ENCODE measurements at regions not wholly inside any gene's neighbourhood (a gene's known extent, or its start where the extent isn't known, plus 50 kb on each side); places are given as distances from the start of the nearest gene placed in this dataset.

- FAIRE-seq (no peak), DNase-seq (ENCODE audit: low read depth in 1 of 2, low spot score in 1 of 2) (no peak), ATAC-seq (no peak)
- TF ChIP-seq MAFK (IDR thresholded peaks at IDR 0.05; ENCODE audit: partially characterized antibody): peak; percentile 75
- TF ChIP-seq, protein P1, sequence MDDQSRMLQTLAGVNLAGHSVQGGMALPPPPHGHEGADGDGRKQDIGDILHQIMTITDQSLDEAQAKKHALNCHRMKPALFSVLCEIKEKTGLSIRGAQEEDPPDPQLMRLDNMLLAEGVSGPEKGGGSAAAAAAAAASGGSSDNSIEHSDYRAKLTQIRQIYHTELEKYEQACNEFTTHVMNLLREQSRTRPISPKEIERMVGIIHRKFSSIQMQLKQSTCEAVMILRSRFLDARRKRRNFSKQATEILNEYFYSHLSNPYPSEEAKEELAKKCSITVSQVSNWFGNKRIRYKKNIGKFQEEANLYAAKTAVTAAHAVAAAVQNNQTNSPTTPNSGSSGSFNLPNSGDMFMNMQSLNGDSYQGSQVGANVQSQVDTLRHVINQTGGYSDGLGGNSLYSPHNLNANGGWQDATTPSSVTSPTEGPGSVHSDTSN (IDR thresholded peaks at IDR 0.05): no peak
- TF ChIP-seq FOSL2 (IDR thresholded peaks at IDR 0.05): no peak
- no peak for TF ChIP-seq FOSL2 (CRISPR knock-in tag; IDR thresholded peaks at IDR 0.05)
- TF ChIP-seq HOXB13 (CRISPR knock-in tag; IDR thresholded peaks at IDR 0.05; ENCODE audit: low read depth): no peak
- no peak for TF ChIP-seq ESRRA (IDR thresholded peaks at IDR 0.05; ENCODE audit: borderline replicate concordance, low read length)
- TF ChIP-seq HES2 (IDR thresholded peaks at IDR 0.05): no peak
- no peak overlapping the region for H3K4me3 ChIP-seq
- H3K9me3 ChIP-seq: peaks cover 6% of the 10 kb centered on the region; the same call in 1 of the 3 replicates
- POLR2A ChIA-PET: no interaction called here
- WGBS (ENCODE audit: missing lambda C conversion rate): 25% methylated on average over 1 of the region's 1 CpG
- H3K4me1 ChIP-seq: no peaks in the 10 kb centered on the region
- CTCF ChIA-PET: no interaction called here
- no peak overlapping the region for H3K4me2 ChIP-seq
- H3K27ac ChIP-seq: no peak overlapping the region
Measured at GRCh38 chr2:21429747-21430146, 306.0 kb downstream of the TDRD15 start.

- ATAC-seq (no peak), DNase-seq (ENCODE audit: low read depth in 1 of 2, low spot score in 1 of 2) (no peak), FAIRE-seq (no peak)
- Histone ChIP-seq H3K4me3 (no peak overlapping the region), H3K4me2 (no peak overlapping the region), H3K27ac (no peak overlapping the region), H3K4me1 (no peaks in the 10 kb centered on the region), H3K9me3 (peaks cover 6% of the 10 kb centered on the region; the same call in 1 of the 3 replicates)
- POLR2A ChIA-PET: no interaction called here
- 14% methylated on average over 5 of the region's 5 CpGs for WGBS (ENCODE audit: missing lambda C conversion rate)
- CTCF ChIA-PET: interaction anchor here (1.0 kb wide), 1 partner anchor 10 kb away, joined by 4 read pairs; no protein-coding TSS in a partner anchor
- TF ChIP-seq HOXB13 (CRISPR knock-in tag; IDR thresholded peaks at IDR 0.05; ENCODE audit: low read depth): no peak
- TF ChIP-seq TP53 (CRISPR knock-in tag; IDR thresholded peaks at IDR 0.05): no peak
- TF ChIP-seq ESRRA (IDR thresholded peaks at IDR 0.05; ENCODE audit: borderline replicate concordance, low read length): no peak
- TF ChIP-seq CHD4 (IDR thresholded peaks at IDR 0.05; ENCODE audit: borderline replicate concordance): no peak
- TF ChIP-seq ZNF302 (CRISPR knock-in tag; IDR thresholded peaks at IDR 0.05): no peak
- TF ChIP-seq KDM1A (IDR thresholded peaks at IDR 0.05; ENCODE audit: low read depth): no peak
- TF ChIP-seq PHF8 (IDR thresholded peaks at IDR 0.05; ENCODE audit: borderline replicate concordance, low read depth): no peak
- TF ChIP-seq E2F6 (IDR thresholded peaks at IDR 0.05; ENCODE audit: borderline replicate concordance, low read depth): no peak
- TF ChIP-seq BCL3 (IDR thresholded peaks at IDR 0.05): no peak
- no peak for TF ChIP-seq ZC3H11A (IDR thresholded peaks at IDR 0.05)
- no peak for TF ChIP-seq RARB (CRISPR knock-in tag; IDR thresholded peaks at IDR 0.05)
- no peak for TF ChIP-seq ZSCAN20 (CRISPR knock-in tag; IDR thresholded peaks at IDR 0.05)
- TF ChIP-seq BHLHE40 (IDR thresholded peaks at IDR 0.05; ENCODE audit: low read depth, low read length): no peak
- TF ChIP-seq TFCP2L1 (CRISPR knock-in tag; IDR thresholded peaks at IDR 0.05): no peak
- TF ChIP-seq REST (IDR thresholded peaks at IDR 0.05): no peak
- TF ChIP-seq SMC3 (IDR thresholded peaks at IDR 0.05): no peak
- TF ChIP-seq MYC (IDR thresholded peaks at IDR 0.05; ENCODE audit: borderline replicate concordance, low read length): no peak
- no peak for TF ChIP-seq RFX5 (IDR thresholded peaks at IDR 0.05)
Measured at GRCh38 chr2:21431078-21431477, 307.3 kb downstream of the TDRD15 start.
